ENCODE measurements at regions not wholly inside any gene's neighbourhood (a gene's known extent, or its start where the extent isn't known, plus 50 kb on each side); places are given as distances from the start of the nearest gene placed in this dataset.

GRCh38 chr7:137164251-137164650 lies 179.3 kb downstream of the PTN start:
- TF ChIP-seq CTCF (IDR thresholded peaks at IDR 0.05; ENCODE audit: poor library complexity, severe bottlenecking) (no peak), EZH2 (IDR thresholded peaks at IDR 0.05; ENCODE audit: borderline replicate concordance, insufficient read depth, low read length, poor library complexity, severe bottlenecking) (no peak), RAD21 (conservative IDR thresholded peaks at IDR 0.05) (no peak), MXI1 (conservative IDR thresholded peaks at IDR 0.05; ENCODE audit: poor library complexity, severe bottlenecking) (no peak), REST (IDR thresholded peaks at IDR 0.05; ENCODE audit: borderline replicate concordance) (no peak), POLR2AphosphoS5 (IDR thresholded peaks at IDR 0.05) (no peak), TAF1 (IDR thresholded peaks at IDR 0.05; ENCODE audit: low read depth) (no peak), EP300 (conservative IDR thresholded peaks at IDR 0.05; ENCODE audit: poor library complexity, severe bottlenecking) (no peak)
